Cerebellar cortex (tissue), 1 donor: ENCODE measurements at regions not wholly inside any gene's neighbourhood (a gene's known extent, or its start where the extent isn't known, plus 50 kb on each side); places are given as distances from the start of the nearest gene placed in this dataset.
"Not testable (repeated sequence)": the region's sequence is repeated elsewhere in the genome, so short reads cannot be mapped to it uniquely, and the experiment has no call there.

Source experiments
- DNase-seq: peaks from one replicate; pipeline ENCODE4 v3.0.0-alpha.2; 2015; ENCODE audit warnings: low spot score

DNA sequence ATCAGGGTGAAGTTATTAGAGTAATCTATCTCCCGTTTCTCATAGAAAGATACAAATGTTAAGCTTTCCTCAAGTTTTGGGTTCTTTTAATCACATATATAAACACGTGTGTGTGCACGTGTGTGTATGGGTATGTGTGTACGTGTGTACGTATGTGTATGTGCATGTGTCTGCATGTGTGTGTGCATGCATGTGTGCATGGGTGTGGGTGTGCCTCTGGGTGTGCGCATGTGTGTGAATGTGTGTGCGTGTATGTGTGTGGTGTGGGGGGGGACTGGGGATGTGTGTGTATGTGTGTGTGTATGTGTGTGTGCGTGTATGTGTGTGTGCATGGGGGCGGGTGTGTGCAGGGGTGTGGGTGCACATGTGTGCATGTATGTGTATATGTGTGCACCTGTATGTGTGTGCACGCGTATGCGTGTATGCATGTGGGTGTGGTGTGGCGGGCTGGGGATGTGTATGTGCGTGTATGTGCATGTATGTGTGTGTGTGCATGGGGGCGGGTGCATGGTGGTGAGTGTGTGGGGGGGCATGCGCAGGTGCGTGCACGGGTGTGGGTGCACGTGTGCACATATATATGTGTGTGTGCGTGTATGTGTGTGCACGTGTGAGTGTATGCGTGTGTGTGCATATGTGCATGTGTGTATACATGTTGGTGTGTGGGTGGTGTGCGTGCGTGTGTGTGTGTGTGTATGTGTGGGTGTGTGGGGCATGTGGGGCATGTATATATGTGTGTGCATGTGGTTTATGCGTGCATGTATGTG is 304.0 kb downstream of the MBD2 start:
- no peak for DNase-seq

DNA sequence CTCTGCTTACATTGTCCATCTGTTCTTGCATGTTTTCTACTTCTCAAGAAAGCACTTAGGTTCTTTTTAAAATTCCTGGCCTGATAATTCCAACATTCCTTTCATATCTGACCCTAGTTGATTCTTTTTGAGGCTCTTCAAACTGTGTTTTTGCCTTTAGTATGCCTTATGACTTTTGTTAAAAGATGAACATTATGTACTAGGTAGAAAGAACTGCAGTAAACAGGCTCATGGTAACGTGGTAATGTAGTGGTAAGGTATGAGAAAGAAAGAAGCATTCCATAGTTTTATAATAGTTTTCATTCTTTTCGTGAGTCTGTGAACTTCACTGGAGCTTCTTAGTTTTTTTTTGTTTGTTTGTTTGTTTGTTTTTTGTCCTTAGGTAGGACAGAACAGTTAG is 306.4 kb downstream of the MBD2 start:
- DNase-seq, result no peak

DNA sequence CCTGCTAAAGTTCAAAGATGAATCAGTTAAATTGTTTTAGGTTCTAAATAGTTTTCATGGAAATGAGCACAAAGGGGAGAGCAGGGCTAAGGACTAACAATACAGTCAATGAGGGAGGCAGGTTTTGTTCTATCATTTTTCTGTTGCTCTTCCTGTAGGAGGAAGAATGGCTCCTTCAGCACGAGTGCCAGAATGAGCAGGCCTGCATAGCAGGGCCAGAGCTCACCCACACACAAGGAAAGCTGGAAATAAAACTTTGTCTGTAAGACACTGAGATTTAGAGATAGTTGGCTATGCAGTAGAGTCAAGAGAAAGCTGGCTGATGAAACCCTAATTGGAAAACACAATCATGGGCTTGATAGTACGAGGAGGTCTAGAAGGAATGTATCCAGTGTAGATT is 313.3 kb downstream of the MBD2 start:
- no peak for DNase-seq

DNA sequence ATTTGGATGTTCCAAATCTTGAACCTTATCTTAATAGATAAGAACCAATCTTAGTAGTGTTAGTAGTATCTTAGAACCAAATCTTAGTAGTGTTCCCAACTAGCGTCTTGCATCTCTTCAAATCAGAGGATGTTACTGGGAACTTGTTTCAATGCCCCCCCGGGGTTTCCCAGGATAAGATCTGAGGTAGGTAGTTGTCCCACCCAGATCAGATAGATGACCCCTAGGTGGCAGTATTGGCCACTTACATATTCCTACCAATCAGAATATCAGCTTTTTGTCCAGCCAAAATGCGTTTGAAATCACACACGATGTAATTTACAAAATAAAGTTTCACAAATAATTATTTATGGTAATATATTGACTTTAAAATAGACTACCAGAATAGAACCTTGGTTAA is 314.8 kb downstream of the MBD2 start:
- no peak for DNase-seq

DNA sequence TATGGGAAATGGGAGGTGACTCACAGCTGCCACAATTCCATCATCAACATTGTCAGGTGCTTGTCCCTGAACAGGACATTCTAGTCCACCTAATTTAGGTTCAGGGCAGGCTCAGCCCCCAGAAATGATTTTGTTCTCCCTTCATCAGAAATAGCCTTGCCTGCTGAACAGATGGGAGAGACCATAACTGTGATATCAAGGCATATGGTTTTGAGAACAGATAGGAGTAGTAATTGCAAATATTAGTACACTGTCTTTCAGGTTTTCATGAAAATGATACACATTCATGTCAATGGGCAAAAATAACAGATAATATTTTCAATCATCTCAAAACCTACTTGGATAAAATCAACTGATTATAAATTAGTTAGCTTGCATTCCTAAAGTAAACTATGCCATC is 316.5 kb downstream of the MBD2 start:
- DNase-seq, result no peak

DNA sequence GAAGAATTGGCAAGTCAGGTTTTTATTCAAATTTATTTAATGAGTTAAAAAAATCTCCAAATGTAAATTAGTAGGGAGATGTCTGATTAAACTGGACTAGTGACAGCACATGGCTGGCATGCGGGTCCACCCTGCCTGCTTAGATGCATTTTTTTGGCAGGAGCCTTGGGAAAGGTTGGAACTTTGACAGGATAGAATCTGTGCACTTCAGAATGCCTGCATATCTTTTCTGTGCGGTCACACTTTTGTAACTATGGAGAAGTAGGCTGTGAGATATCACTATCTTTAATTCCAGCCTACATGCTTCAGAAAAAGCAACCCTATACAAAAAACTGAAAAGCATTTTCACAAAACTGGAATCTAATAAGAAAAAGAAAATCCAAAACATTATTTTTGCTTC is 317.8 kb downstream of the MBD2 start:
- DNase-seq, result peak; percentile 7

DNA sequence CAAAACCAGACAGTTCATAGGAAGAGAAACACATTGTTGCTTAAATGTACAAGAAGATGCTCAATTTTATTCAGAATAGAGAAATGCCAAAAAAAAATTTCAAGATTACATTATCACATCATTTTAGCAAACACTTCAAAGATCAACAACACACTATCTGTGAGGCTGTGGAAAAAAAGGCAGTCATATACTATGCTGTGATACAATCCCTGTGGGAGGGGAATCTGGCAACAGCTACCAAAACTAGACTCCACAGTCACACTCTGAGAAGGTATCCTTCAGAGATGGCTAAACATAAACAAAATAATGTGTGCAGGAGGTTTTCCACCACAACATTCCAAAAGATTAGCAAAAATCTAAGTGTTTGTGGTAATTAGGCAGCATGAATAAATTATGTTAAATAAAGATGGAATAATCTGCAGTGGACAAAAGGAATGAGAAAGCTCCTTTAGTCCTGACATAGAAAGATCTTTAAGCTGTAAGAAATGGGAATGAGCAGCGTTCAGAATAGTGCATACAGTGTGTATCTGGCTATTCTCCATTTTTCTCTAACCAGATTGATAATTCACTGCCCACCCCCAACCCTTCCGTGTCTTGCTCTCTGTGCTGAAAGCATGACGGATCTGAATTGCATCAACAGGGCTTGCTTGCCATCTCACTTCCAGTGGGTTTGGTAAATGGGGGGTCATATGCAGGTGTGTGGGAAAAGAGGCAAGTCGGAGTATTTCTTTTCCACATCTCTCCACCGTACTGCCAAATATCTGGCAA is 329.6 kb downstream of the MBD2 start:
- DNase-seq, result no peak

DNA sequence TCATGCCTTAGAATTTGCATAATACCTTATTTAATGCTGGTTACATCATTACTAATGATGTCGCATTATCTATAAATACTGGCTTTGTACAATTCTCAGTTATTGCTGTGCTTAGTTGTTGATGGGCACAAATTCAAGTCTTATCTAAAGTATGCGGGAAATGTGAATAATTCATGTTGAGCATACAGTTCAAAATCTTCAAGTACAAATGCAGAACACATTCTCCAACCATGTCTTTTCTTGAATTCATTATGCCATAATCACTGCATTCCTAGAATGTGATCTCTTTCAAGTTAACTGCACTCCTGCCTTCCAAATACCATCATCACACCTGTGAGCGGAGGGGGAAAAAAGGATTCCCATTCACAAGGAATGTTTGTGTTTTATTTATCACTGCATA is 337.0 kb downstream of the MBD2 start:
- no peak for DNase-seq

DNA sequence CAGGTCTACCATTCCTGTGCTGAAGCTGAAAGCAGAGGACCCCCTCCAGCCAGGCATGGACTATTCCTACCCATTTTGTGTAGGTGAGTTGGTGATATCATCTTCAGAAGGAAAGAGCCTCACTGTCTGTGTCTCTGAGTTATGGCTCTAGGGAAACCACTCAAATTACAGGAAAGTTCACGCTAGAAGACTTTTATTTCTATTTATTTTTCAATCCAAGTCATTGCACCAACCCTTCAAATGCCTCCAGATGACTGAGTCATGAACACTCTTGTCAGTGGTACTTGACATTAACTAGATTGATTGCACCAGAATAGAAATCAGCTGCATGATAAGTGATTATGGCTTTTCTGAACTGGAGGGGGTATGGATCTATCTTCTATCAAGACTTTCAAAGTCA is 338.4 kb downstream of the MBD2 start:
- no peak for DNase-seq

DNA sequence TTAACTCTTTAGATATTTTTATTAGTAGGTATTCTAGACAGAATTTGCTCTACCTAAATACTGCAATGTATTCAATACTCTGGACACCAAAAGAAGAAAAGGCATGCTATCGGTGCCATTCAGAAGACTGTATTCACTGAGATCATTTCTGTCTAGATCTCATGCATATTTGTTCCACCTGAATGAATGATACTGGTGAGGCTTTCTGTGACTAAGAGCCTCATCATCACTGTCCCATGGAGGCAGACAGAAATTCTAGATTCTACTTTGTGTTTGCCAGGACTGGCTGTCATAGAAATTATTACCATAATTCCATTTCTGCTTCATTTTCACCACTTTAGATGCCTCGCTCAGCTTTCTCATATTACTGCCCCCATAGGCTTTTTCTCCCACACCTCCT is 340.7 kb downstream of the MBD2 start:
- DNase-seq, result no peak

DNA sequence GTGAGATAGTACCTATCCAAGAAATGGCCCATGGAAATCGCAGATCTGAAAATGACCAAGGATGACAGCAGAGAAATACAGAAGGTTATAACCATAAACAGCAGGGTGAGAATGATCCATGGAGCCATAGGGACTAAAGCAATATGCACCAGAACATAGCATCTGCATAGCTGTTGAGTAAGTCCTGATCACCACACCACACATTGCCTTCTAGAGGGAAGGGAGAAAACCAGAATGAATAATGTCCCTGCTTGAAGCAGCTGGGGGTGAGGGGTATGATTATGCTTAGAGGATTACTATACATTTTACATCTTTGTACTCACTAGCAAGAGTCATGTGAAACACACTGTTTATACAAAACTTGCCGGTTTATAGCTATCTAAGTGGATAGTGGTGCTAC is 350.4 kb downstream of the MBD2 start:
- DNase-seq, result no peak

DNA sequence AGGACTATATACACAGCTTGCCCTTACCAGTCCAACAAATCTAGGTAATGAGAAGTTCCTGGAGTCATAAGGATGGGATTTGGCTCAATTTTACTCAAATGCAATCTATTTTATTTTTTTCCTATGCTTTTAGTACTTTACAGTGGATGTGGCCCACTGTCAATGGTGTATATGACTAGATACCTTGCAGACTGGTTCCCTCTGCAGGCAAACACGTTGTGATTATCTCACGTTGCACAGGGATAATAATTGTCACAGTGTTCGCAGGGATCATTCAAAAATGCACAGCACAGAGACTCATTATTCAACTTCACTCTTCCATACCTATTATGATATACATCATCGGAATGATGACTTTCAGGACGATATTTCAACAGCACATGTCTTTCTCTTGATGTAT is 359.7 kb downstream of the MBD2 start:
- no peak for DNase-seq

DNA sequence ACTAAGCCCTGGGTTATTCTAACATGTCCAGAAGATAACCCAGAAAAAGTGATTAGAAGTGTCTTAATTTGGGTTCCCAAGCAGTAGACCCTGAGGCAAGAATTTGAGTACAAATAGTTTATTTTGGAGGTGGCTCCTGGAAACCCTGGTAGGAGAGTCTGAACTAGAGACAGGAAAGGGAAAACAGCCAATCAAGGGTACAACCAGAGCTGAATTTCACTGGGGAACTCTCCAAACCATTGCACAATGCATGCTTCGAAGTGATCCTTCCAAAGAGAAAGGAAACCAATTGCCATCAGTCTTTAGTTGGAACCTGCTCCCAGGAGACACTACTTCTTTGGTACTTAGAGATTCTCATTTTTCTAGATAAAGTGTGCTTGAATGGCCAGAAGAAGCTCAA is 361.5 kb downstream of the MBD2 start:
- no peak for DNase-seq

DNA sequence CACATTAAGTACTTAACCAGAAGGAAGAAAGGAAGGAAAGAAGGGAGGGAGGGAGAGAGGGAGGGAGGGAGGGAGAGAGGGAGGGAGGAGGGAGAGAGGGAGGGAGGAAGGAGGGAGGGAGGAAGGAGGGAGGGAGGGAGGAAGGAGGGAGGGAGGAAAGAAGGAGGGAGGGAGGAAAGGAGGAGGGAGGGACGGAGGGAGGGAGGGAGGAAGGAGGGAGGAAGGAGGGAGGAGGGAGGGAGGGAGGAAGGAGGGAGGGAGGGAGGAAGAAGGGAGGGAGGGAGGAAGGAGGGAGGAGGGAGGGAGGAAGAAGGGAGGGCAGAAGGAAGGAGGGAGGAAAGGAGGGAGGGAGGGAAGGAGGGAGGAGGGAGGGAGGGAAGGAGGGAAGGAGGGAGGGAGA is 363.3 kb downstream of the MBD2 start:
- DNase-seq, result no peak

DNA sequence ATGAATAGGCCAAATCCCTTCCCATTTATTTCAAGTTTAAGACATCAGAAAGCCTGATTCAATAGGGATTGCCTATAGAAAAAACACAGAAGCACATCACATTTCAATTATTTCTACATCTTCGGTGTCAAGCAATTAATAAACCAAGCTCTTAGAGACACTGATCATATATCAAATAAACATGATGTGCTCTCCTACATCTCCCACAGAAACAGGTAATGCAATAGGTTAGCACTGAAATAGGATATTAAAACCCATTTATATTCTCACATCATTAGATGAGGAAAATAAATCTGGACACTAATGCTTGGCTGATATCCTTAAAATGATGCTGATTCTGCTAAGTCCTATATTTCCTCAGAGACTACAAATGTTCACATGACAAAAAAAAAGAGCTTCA is 364.7 kb downstream of the MBD2 start:
- DNase-seq, result no peak

DNA sequence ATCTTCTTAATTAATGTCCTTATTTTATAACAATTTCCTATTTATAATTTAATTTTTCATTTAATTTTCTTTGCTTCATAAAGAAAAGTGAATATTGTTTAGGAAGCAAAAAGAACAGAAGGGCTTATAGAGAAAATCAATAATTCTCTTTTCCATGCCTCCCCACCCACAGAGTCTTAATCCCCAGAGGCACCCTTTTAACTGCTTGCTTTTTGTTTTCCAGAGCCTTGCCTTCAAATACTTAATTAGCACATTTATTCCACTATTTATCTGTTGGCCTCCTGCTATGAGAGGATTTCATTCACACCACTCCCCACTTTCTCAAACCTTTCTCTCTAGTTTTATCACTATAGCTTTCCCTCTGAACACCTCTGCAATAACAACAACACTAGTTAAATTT is 373.6 kb downstream of the MBD2 start:
- no peak for DNase-seq

DNA sequence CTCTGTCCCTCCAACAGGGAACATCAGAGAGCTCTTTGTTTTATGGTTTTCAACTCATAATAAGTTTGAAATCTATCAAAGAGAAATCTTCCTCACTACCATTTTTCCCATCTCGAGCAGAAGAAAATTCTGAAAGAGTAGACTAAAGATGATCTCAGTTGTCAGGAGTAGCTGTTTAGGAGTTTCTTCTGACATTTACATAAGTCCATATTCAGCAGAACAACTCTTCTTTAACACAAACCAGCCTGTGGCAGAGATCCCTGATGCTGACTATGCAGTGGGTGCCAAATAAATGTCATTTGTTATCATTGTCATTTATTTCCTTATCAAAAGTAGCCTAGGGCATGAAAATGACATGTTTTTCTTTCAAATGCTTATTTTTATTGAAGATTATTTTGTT is 380.7 kb downstream of the MBD2 start:
- no peak for DNase-seq

DNA sequence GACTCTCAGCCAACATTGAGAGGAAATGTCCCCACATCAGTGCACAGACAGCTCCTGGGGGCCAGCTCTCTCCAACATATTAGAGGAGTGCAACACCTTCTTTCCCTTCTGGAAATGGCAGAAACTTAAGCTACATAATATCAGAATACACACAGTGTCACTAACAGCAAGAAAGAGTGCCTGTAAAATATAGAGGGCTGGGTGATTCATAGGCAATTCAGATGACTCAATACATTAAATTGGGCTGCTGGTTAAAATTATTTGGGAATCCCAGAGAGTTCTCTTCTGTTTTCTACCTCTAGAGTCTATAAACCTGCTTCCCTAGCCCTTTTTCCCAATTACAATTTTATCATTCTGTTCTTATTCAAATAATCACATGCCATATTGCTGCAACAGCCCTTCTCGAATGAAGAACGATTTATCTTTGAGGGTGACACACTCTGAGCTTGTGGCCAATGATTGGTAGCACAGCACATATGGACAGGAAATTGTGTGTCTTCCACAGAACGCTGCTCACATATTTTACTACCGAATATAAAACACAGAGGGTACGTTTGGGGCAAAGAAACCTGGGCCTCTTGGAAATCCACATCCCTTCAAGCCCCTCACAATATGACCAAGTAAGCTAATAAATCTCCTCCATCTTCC is 381.2 kb downstream of the MBD2 start:
- no peak for DNase-seq

DNA sequence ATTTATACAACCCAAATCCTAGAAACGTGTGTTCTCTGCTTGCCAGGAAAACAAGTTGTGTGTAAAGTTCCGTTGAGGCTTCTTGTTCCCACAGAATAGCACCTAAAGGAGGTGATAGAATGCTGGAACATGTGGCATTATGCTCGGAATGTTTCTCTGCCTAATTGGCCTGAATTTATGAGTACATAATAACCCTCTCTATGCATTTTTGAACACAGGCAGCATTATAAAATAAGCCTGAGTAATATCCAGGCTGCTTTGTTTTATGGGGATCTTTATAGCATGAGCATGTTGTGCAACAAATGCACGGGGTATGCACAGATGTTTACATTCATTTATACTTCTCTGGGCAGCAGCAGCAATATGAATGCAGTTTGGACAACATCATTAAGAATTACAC is 385.7 kb downstream of the MBD2 start:
- no peak for DNase-seq

DNA sequence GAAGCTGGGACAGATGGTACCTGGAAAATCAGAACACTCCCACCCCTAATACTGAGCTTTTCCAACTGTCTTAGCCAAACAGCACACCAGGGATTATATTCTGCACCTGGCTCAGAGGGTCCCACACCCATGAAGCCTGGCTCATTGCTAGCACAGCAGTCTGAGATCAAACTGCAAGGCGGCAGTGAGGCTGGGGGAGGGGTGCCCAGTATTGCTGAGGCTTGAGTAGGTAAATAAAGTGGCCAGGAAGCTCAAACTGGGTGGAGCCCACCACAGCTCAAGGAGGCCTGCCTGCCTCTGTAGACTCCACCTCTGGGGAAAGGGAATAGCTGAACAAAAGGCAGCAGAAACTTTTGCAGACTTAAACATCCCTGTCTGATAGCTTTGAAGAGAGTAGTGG is 403.3 kb downstream of the MBD2 start:
- not testable (repeated sequence) for DNase-seq

DNA sequence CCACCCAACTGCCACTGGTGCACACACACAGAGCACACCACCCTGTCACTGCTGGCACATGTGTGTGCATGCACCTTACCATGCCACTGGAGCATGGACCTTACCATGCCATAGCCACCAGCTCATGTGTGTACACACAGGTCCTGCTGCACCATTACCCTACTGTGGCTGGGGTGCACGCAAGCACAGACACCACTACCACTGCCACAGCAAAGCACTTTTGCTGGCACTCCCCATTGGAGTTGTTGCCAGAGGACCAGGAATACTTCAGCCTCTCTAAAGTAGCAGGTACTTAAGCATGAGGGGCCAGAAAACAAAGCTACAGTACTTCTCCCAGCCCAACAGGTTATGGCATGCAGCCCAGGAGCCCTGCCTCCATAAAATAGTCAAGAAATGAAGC is 404.8 kb downstream of the MBD2 start:
- DNase-seq, result no peak

DNA sequence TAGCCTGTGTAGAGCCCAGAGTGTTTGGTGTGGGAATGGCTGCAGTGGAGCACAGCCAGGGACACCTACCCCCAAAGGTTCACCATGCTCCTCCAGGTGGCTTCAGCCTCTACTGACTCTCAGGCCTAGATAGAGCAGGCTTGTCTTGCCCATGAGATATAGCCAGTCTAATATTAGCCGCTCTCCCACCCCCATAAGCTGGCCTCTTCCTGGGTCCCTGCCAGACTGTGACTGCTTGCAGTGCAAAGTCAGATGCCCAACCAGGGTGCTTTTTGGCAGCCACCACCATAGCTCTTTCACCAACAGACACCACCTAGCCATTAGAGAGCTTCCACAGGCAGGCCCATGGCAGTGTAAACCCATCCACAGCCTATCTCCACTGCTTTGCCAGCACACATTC is 405.3 kb downstream of the MBD2 start:
- DNase-seq, result no peak
